Stimulated activated effector memory CD8-positive, alpha-beta T cell treated with anti-CD3 and anti-CD28 coated beads, Interleukin-12 subunit alpha, Interleukin-12 subunit beta, amount 100 ng/mL, for 72 hours (primary cell): ENCODE measurements at regions not wholly inside any gene's neighbourhood (a gene's known extent, or its start where the extent isn't known, plus 50 kb on each side); places are given as distances from the start of the nearest gene placed in this dataset.
A peak's percentile ranks its signal among the peaks of the same experiment; 100 is the strongest.

Experiments used
- ATAC-seq: fragments of 150-1000 bp; cut with Tn5 transposase; 2 replicates; pipeline ENCODE4 v1.10.0; 2021
- DNase-seq, 2 donors: peaks; one replicate each; pipeline ENCODE4 v3.0.0; 2021 to 2022; ENCODE audit warnings: low spot score in 2 of 2
- H3K27ac Mint-ChIP-seq: one replicate; pipeline ENCODE4 v1.8.0; 2022; ENCODE audit warnings: mild to moderate bottlenecking, mixed read lengths
- H3K36me3 Mint-ChIP-seq: one replicate; pipeline ENCODE4 v1.8.0; 2022; ENCODE audit warnings: mild to moderate bottlenecking, mixed read lengths
- H3K4me1 Mint-ChIP-seq: one replicate; pipeline ENCODE4 v1.8.0; 2022; ENCODE audit warnings: mixed read lengths
- H3K4me3 Mint-ChIP-seq: one replicate; pipeline ENCODE4 v1.8.0; 2022; ENCODE audit warnings: mild to moderate bottlenecking, mixed read lengths
- H3K9me3 Mint-ChIP-seq: one replicate; pipeline ENCODE4 v1.8.0; 2022; ENCODE audit warnings: mixed read lengths

DNA sequence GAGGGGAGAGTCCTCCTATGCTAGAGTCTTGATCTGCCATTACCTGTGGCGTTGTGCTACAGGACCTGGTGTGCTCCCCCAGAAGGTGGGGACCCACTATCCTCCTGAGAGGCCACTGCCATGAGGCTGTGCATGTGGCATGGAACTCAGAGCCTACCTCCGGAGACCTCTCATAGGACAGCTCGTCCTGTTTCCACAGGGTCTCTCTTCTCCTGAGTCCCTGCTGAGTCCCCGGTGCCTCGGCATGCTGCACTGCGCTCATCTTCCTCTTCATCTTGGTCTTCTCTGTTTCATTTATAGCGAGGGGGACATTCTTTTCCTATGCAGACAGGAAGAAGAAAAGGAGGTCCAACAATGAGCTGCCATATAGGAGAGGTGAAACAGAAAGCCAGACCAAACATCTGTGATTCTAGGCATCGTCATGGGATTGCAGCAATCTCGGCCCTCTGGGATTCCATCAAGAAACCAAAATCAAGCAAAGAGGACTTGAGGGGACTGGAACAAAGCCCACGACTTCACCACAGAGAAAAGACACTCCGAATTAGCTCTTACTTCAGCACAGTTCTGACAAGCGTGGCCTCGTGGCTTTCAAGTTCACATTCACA is 83.7 kb downstream of the KCNF1 start:
- Mint-ChIP-seq H3K36me3 (no peaks in the 10 kb centered on the region), H3K9me3 (no peaks in the 10 kb centered on the region), H3K27ac (no peak overlapping the region)

DNA sequence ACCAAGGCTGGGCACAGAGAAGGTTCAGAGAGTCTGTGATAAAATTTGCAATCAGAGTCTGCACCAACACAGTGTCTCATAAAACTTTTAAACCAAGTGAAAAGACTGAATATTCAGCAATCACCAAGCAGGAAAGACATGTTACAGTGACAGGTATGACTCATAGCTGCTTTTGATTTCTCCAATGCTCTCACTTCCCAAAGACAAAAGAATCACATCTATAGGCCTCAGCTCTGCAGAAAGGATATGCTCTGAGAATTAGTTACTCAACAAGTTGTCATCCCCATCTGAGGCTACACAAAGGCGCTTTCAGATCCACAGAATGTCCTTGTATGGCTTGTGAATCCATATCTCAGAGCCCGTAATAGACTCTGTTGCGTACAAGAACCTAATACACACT is 92.5 kb downstream of the KCNF1 start:
- no peak for ATAC-seq
- H3K27ac Mint-ChIP-seq: no peak overlapping the region
- H3K4me3 Mint-ChIP-seq: no peak overlapping the region
- no peaks in the 10 kb centered on the region for H3K4me1 Mint-ChIP-seq
- DNase-seq: no peak
- no peaks in the 10 kb centered on the region for H3K36me3 Mint-ChIP-seq
- H3K9me3 Mint-ChIP-seq: no peaks in the 10 kb centered on the region

More for the DNA sequence above, 83.7 kb downstream of the KCNF1 start:
- no peak for DNase-seq
- no peak for ATAC-seq
- no peaks in the 10 kb centered on the region for H3K4me1 Mint-ChIP-seq
- H3K4me3 Mint-ChIP-seq: no peak overlapping the region

DNA sequence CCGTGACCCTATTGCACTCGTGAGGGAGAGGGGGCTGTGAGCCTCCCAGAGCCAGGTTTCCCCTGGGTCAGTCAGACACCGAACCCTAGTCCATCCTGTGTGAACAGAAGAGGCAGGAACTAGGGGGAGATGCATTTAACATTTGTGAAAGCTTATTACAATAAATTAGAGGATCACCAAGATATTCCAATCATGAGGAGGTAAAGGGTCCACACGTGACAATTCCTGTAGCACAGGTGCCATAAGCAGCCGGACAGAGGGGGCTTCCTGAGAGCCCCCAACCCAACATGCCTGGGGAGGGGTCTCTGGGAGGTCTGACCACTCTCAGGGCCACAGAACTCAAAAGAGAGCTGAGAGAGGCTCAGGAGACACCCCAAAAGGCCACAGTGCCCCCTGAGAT is 93.3 kb downstream of the KCNF1 start:
- H3K9me3 Mint-ChIP-seq: no peaks in the 10 kb centered on the region
- DNase-seq (no peak), ATAC-seq (no peak)
- H3K27ac Mint-ChIP-seq: no peak overlapping the region
- H3K4me3 Mint-ChIP-seq: no peak overlapping the region
- no peaks in the 10 kb centered on the region for H3K4me1 Mint-ChIP-seq
- no peaks in the 10 kb centered on the region for H3K36me3 Mint-ChIP-seq

DNA sequence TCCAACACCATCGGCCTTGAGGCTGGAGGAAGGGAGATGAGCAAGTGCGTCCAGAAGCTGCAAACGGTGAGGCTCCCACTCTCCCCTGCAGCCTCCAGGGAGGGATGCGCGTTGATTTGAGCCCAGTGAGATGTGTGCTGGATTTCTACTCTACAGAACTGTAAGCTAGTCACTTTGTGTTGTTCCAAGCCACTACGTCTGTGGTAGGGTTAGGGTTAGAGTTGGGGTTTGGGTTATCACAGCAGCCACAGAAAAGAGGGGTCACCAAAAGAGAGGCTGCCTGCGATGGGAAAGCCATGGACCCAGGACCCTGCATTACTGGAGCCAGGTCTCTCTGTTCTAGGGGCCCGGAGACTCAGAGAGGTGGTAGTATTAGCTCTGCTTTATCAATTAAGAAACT is 94.5 kb downstream of the KCNF1 start:
- ATAC-seq: no peak
- Mint-ChIP-seq H3K36me3 (no peaks in the 10 kb centered on the region), H3K4me1 (no peaks in the 10 kb centered on the region), H3K27ac (no peak overlapping the region), H3K4me3 (no peak overlapping the region), H3K9me3 (no peaks in the 10 kb centered on the region)
- DNase-seq: no peak

DNA sequence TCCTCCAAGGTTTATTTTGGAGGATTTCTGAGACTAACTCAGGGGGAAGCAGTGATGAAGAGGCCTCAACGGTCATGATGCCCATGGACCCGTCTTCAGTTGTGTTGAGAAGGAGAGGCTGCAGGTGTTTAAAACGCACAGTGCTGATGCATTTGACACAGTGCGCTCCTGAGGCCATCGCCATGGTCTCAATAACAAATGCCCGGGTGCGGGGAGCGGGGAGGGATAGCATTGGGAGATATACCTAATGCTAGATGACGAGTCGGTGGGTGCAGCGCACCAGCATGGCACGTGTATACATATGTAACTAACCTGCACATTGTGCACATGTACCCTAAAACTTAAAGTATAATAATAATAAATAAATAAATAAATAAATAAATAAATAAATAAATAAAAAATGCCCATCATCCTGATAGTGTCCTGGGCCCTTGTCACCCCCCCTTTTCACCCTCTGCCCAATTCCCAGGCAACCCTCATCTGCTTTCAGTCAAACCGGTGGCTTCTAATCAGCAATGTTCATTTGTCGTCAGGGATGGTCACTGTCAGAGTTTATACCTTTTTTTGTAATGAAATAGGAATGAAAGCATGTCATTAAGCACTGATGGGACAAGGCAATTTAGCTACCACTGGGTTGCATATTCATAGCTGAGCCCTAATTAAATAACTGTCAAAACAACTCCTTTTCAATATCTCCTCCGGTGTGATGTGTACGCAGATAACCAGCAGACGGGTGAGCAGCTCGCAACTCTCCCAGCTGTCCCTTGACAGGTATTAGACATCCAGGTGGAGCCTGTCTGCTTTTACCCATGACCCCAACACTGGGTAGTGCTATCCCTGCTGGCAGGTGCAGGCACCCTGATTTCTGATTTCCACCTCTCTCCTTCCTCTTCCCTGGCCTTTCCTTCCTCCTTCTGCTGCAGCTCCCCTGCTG is 95.9 kb downstream of the KCNF1 start:
- ATAC-seq: no peak
- DNase-seq: no peak
- no peaks in the 10 kb centered on the region for H3K9me3 Mint-ChIP-seq
- H3K36me3 Mint-ChIP-seq: no peaks in the 10 kb centered on the region
- no peak overlapping the region for H3K27ac Mint-ChIP-seq
- H3K4me1 Mint-ChIP-seq: no peaks in the 10 kb centered on the region
- no peak overlapping the region for H3K4me3 Mint-ChIP-seq

DNA sequence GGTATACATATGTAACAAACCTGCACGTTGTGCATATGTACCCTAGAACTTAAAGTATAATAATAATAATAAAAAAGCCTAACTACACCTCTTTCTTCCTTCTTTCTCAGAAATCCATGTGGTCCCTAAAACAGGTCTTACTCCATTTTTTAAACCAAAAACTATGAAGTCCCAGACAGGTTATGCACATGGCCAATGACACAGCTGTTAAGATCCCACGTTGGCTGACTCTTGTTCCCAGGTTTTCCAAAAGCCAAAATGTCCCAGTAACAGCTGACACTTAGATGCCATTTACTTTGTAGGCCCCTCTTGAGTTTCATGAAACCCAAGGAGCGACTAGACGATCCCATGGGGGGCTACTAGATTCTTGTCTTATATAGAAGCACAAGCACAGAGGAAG is 97.0 kb downstream of the KCNF1 start:
- no peak for ATAC-seq
- Mint-ChIP-seq H3K36me3 (no peaks in the 10 kb centered on the region), H3K9me3 (no peaks in the 10 kb centered on the region), H3K4me3 (no peak overlapping the region), H3K4me1 (no peaks in the 10 kb centered on the region), H3K27ac (no peak overlapping the region)
- DNase-seq: no peak

DNA sequence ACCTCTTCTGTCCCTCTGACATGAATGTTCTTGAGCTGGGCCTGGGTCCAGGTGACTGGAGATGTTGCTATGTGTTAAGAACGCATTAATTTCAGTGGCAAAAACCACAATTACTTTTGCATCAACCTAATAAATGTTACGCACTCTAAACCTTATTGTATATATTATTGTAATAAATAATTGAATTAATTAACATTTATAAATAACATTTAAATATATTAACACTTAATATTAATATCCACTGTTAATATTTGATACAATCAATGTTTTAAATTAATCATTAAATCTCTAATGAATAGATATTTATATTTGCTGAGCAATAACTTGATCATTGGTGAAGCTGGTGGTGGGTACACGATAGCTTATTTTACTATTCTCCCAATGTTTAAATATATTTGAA is 97.4 kb downstream of the KCNF1 start:
- Mint-ChIP-seq H3K4me1 (no peaks in the 10 kb centered on the region), H3K27ac (no peak overlapping the region), H3K36me3 (no peaks in the 10 kb centered on the region), H3K4me3 (no peak overlapping the region), H3K9me3 (no peaks in the 10 kb centered on the region)
- DNase-seq (no peak), ATAC-seq (no peak)

DNA sequence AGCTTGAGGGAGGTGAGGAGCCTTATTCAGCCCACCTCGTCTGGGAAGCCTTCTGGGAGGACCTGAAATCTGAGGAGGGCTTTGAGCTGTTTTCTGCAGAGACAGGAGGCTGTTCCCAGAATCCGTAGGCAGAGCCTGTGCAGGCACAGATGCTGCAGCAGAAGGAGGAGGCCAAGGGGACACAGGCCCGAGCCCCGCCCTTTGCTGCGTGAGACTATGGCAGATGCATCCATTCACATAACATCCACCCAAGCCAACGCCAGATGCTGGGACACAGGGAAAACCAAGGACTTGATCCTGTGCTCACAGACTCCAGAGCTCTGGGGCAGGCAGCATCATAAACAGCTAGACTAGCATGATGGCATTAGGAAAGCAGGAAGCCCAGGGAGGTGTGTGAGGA is 98.2 kb downstream of the KCNF1 start:
- H3K4me1 Mint-ChIP-seq: no peaks in the 10 kb centered on the region

DNA sequence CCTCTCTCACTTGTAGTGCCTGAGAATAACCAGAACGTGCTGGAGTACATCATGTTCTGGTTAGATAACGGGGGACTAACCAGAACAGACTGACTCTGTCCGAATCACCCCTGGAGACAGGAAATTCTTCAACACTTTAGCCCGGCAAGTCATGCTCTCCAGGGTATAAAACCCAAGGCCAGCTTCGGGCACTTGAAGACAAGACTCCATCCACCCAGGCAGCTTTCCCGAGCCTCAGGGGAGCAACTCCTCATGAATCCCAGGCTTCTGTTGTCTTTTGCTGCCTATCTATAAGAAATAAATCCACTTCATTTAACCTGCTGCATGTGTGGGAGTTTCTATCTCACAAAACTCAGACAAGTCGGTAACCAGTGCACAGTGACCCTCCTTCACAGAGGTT is 99.6 kb downstream of the KCNF1 start:
- Mint-ChIP-seq H3K36me3 (no peaks in the 10 kb centered on the region), H3K9me3 (no peaks in the 10 kb centered on the region), H3K4me1 (no peaks in the 10 kb centered on the region), H3K4me3 (no peak overlapping the region), H3K27ac (no peak overlapping the region)
- no peak for DNase-seq
- no peak for ATAC-seq

More for the DNA sequence above, 98.2 kb downstream of the KCNF1 start:
- Mint-ChIP-seq H3K36me3 (no peaks in the 10 kb centered on the region), H3K9me3 (no peaks in the 10 kb centered on the region), H3K27ac (no peak overlapping the region), H3K4me3 (no peak overlapping the region)
- ATAC-seq: no peak
- no peak for DNase-seq

DNA sequence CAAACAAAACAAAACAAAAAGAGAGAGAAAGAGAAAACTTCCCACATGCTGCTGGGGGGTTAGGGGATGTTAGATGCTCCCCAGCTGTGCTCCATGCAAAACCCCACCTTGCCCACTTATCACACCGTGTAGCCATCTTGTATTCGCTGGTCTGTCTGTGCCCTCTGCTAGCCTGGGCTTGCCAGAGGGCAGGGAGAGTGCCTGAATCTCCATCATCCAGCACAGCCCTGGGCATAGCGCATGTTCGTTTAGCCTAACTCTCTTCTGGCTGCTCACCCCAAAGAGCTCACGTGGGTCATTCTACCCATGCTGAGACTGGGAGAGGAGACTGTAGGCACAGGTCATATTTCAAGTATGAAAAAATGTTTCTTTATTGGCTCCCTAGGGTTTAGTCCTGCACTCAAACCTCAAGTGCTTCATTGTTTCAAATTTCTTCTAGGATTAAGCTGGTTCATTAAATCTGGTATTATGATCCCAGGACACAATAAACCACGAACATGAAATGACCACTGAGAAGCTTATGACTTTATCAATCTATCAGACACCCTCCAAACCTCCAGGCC is 100.5 kb downstream of the KCNF1 start:
- no peak for DNase-seq
- no peaks in the 10 kb centered on the region for H3K4me1 Mint-ChIP-seq
- no peaks in the 10 kb centered on the region for H3K36me3 Mint-ChIP-seq
- H3K9me3 Mint-ChIP-seq: no peaks in the 10 kb centered on the region
- no peak overlapping the region for H3K27ac Mint-ChIP-seq
- ATAC-seq: no peak
- H3K4me3 Mint-ChIP-seq: no peak overlapping the region

DNA sequence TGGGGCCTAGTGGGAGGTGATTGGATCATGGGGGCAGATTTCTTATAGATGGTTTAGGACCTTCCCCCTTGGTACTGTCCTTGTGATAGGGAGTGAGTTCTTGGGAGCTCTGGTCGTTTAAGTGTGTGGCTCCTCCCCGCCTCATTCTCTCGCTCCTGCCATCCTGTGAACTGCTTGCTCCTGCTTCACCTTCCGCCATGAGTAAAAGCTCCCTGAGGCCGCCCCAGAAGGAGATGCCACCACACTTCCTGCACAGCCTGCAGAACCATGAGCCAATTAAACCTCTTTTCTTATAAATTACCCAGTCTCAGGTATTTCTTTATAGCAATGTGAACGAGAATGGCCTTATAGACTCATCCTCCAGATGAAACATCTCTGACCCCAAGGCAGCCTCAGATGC is 101.5 kb downstream of the KCNF1 start:
- H3K9me3 Mint-ChIP-seq: no peaks in the 10 kb centered on the region
- no peak overlapping the region for H3K27ac Mint-ChIP-seq
- H3K4me1 Mint-ChIP-seq: no peaks in the 10 kb centered on the region
- H3K36me3 Mint-ChIP-seq: no peaks in the 10 kb centered on the region
- ATAC-seq (no peak), DNase-seq (peak in 1 of 2 donors; percentile 2)
- H3K4me3 Mint-ChIP-seq: no peak overlapping the region

DNA sequence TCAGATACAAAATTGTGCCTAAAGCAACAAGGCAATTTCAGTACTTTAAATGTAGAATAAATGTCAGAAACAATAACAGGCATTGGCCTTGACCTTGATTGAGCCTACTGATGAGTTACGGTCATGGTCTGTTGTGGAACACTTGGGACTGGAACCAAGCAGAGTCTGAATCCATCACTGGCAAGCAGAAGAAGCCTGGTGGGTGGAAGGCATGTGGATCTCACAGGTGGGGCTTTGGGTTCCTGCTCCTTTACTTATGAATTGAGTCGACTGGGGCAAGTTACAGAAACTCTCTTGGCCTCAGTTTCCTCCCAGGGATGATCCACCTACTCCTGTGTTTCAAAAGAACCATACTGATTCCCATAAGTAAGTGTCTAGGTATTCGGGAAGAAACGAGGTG is 102.3 kb downstream of the KCNF1 start:
- Mint-ChIP-seq H3K36me3 (no peaks in the 10 kb centered on the region), H3K27ac (no peak overlapping the region), H3K4me3 (no peak overlapping the region), H3K4me1 (no peaks in the 10 kb centered on the region), H3K9me3 (no peaks in the 10 kb centered on the region)
- DNase-seq (no peak), ATAC-seq (no peak)

DNA sequence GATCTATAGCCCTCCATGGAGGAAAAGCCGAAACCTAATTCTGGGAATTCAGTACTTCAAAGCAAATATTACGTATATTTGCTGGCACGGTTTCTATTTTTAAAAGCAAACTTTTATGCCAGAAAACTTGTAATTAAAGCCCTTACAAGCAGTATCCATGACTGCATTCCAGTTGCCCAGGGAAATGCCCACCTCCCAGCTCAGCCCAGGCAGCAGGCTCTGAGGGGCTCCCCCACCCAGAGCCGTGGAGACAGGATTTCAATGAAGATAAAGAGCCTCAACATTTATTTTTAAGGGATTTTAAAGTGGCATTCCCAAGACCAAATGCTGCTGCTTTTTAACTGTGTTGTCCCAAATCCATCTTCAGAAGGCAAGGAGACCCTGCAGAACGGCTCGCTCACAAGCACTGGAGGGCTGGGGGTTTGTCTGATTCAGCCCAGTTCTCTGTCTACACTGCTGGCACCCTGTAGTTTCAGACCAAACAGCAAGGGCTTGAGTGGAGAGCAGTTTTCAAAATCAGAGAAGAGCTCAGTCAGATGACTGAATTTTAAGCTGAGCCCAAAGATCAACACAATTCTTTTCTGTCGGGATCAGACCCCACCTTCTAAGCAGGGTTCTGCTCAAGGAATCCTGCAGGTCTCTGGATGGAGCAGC is 105.1 kb downstream of the KCNF1 start:
- no peaks in the 10 kb centered on the region for H3K9me3 Mint-ChIP-seq
- H3K4me1 Mint-ChIP-seq: no peaks in the 10 kb centered on the region
- no peak for DNase-seq
- H3K27ac Mint-ChIP-seq: no peak overlapping the region
- H3K4me3 Mint-ChIP-seq: no peak overlapping the region
- no peaks in the 10 kb centered on the region for H3K36me3 Mint-ChIP-seq
- no peak for ATAC-seq

DNA sequence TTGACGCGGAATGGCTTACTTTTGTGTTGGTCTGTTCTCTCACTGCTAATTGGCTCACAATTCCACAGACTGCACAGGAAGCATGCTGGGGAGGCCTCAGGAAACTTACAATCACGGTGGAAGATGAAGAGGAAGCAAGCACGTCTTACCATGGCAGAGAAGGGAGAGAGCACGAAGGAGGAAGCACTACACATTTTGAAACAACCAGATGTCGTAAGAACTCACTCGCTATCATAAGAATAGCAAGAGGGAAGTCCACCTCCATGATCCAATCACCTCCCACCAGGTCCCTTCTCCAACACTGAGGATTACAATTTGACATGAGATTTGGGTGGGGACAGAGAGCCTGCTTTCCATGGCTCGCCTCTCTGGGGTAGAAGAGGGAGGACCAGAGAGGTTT is 106.2 kb downstream of the KCNF1 start:
- DNase-seq: no peak
- Mint-ChIP-seq H3K27ac (no peak overlapping the region), H3K4me1 (no peaks in the 10 kb centered on the region), H3K36me3 (no peaks in the 10 kb centered on the region), H3K9me3 (no peaks in the 10 kb centered on the region), H3K4me3 (no peak overlapping the region)
- no peak for ATAC-seq

DNA sequence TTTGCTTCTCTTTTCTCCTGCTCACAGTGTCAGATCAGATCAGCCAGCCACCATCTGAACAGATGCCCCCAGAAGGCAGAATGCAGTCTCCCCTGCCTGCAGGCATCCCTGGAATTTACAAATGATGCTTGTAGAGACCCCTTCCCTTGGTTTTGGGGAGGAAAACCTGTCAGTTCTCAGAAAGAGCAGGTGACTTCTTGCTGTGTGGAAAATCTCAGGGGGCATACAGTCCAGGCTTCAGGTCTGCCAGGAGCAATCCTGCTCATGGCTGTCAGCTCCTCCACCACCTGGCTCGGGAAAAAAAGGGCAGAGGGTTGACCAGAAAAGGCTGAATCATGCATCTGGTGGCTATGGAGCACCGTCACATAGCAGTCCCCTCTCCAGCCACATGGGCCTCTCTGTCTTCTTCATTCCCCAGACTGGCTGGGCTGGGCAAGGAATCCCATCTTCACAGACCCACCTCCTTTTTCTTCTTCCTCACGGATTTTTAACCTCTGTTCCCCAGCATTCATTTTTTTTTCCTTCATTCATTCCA is 107.0 kb downstream of the KCNF1 start:
- H3K4me3 Mint-ChIP-seq: no peak overlapping the region
- no peak overlapping the region for H3K27ac Mint-ChIP-seq
- H3K4me1 Mint-ChIP-seq: no peaks in the 10 kb centered on the region
- ATAC-seq (no peak), DNase-seq (no peak)
- H3K36me3 Mint-ChIP-seq: no peaks in the 10 kb centered on the region
- no peaks in the 10 kb centered on the region for H3K9me3 Mint-ChIP-seq
